Body of pancreas (tissue), 4 donors: ENCODE measurements at regions not wholly inside any gene's neighbourhood (a gene's known extent, or its start where the extent isn't known, plus 50 kb on each side); places are given as distances from the start of the nearest gene placed in this dataset.

Source experiments
- ATAC-seq: fragments of 150-250 bp; one replicate; pipeline ENCODE4 v1.9.1; 2016
- DNase-seq, 4 donors: peaks; one replicate each; pipeline ENCODE4 v3.0.0-alpha.2; 2019
- H3K27ac ChIP-seq, 4 donors: fragments of 200-600 bp; sonication (generic); 1 replicate in 3 of 4; 2 replicates in 1 of 4; pipeline versions ENCODE4 v1.5.1 to v1.6.1; 2016 to 2019; ENCODE audit warnings: mild to moderate bottlenecking in 1 of 4, mixed read lengths in 1 of 4, moderate library complexity in 1 of 4
- H3K27me3 ChIP-seq, 2 donors: fragments of 200-600 bp; sonication (generic); one replicate each; pipeline ENCODE4 v1.6.0; 2016; ENCODE audit warnings: mild to moderate bottlenecking in 1 of 2
- H3K36me3 ChIP-seq, 2 donors: fragments of 200-600 bp; sonication (generic); replicated peaks in 1 of 2; 2 replicates each; pipeline ENCODE4 v1.5.1; 2016; ENCODE audit warnings: low read depth in 2 of 2; ENCODE audit not compliant: insufficient read depth in 1 of 2
- H3K4me1 ChIP-seq: fragments of 200-600 bp; sonication (generic); one replicate; pipeline ENCODE4 v1.6.0; 2016
- H3K4me3 ChIP-seq, 2 donors: fragments of 200-600 bp; sonication (generic); 1 replicate in 1 of 2; 2 replicates in 1 of 2; pipeline ENCODE4 v1.5.1; 2016 to 2019
- H3K9me3 ChIP-seq, 3 donors: fragments of 200-600 bp; sonication (generic); 1 replicate in 2 of 3; 2 replicates in 1 of 3; pipeline ENCODE4 v1.5.1; 2016
- CTCF ChIP-seq, 7 experiments: fragments of 450-650 bp in 4 of 7; fragments of 200-600 bp in 3 of 7; sonication (generic) in 3 of 7; IDR thresholded peaks; one replicate each; pipeline ENCODE4 v1.5.1; 2016 to 2019; ENCODE audit warnings: antibody characterized with exemption in 7 of 7
- POLR2A ChIP-seq, 3 donors: fragments of 450-650 bp; IDR thresholded peaks; one replicate each; pipeline ENCODE4 v1.6.1; 2016; ENCODE audit warnings: antibody characterized with exemption in 3 of 3, mild to moderate bottlenecking in 2 of 3
- WGBS, 2 donors: methylation state at CpG; one replicate each; pipeline ENCODE4 v1.1.5; 2017; 5-methylcytosine and 5-hydroxymethylcytosine counted together
- intact Hi-C: fragments of 100-400 bp; cut with DNase I; formaldehyde crosslinking; loops from one replicate; pipeline ENCODE4 v1.15.1; 2023

GRCh38 chr5:3853362-3853761 is 257.7 kb downstream of the IRX1 start:
- H3K36me3 ChIP-seq, result no peaks in the 10 kb centered on the region
- no peak overlapping the region for H3K27ac ChIP-seq
- no peak overlapping the region for H3K4me3 ChIP-seq
- ATAC-seq (no peak), DNase-seq (no peak)
- no peaks in the 10 kb centered on the region for H3K4me1 ChIP-seq
- H3K27me3 ChIP-seq, result peaks cover 0 to 4% of the 10 kb centered on the region in 2 donors
- H3K9me3 ChIP-seq, result no peaks in the 10 kb centered on the region
- intact Hi-C loops, result no loop called here
- 60% methylated on average over 11 of the region's 11 CpGs for WGBS, 2 donors
- no peak for TF ChIP-seq POLR2A (IDR thresholded peaks at IDR 0.05)
- TF ChIP-seq CTCF (IDR thresholded peaks at IDR 0.05), result no peak

- Histone ChIP-seq H3K9me3 (no peaks in the 10 kb centered on the region), H3K36me3 (no peaks in the 10 kb centered on the region), H3K4me3 (no peak overlapping the region), H3K27me3 (peaks cover 0 to 4% of the 10 kb centered on the region in 2 donors), H3K4me1 (no peaks in the 10 kb centered on the region), H3K27ac (no peak overlapping the region)
- TF ChIP-seq POLR2A (IDR thresholded peaks at IDR 0.05) (no peak), CTCF (IDR thresholded peaks at IDR 0.05) (no peak)
- DNase-seq (no peak), ATAC-seq (no peak)
- intact Hi-C loops, result no loop called here
- WGBS, 2 donors, result 19 to 22% methylated on average over 27 to 29 of the region's 30 CpGs
Measured at GRCh38 chr5:3854188-3854821, 258.7 kb downstream of the IRX1 start.

- H3K27me3 ChIP-seq, result peaks cover 0 to 4% of the 10 kb centered on the region in 2 donors
- WGBS, 2 donors, result 71 to 85% methylated on average over 5 to 6 of the region's 6 CpGs
- intact Hi-C loops, result no loop called here
- no peaks in the 10 kb centered on the region for H3K9me3 ChIP-seq
- ATAC-seq, result no peak
- no peaks in the 10 kb centered on the region for H3K4me1 ChIP-seq
- H3K36me3 ChIP-seq, result no peaks in the 10 kb centered on the region
- TF ChIP-seq CTCF (IDR thresholded peaks at IDR 0.05), result no peak
- no peak for TF ChIP-seq POLR2A (IDR thresholded peaks at IDR 0.05)
- no peak overlapping the region for H3K4me3 ChIP-seq
- DNase-seq, result no peak
- no peak overlapping the region for H3K27ac ChIP-seq
Measured at GRCh38 chr5:3856036-3856435, 260.4 kb downstream of the IRX1 start.

GRCh38 chr5:3858524-3858923 is 262.9 kb downstream of the IRX1 start:
- H3K9me3 ChIP-seq, result no peaks in the 10 kb centered on the region
- no peaks in the 10 kb centered on the region for H3K36me3 ChIP-seq
- no peaks in the 10 kb centered on the region for H3K27me3 ChIP-seq
- no peak overlapping the region for H3K27ac ChIP-seq
- DNase-seq (no peak), ATAC-seq (no peak)
- TF ChIP-seq CTCF (IDR thresholded peaks at IDR 0.05) (no peak), POLR2A (IDR thresholded peaks at IDR 0.05) (no peak)
- intact Hi-C loops, result no loop called here
- 37 to 53% methylated on average over 4 of the region's 4 CpGs for WGBS, 2 donors
- H3K4me3 ChIP-seq, result no peak overlapping the region
- no peaks in the 10 kb centered on the region for H3K4me1 ChIP-seq

- no peaks in the 10 kb centered on the region for H3K9me3 ChIP-seq
- no peaks in the 10 kb centered on the region for H3K27me3 ChIP-seq
- intact Hi-C loops, result no loop called here
- no peak for TF ChIP-seq POLR2A (IDR thresholded peaks at IDR 0.05)
- TF ChIP-seq CTCF (IDR thresholded peaks at IDR 0.05), result no peak
- ATAC-seq (no peak), DNase-seq (no peak)
- no peak overlapping the region for H3K4me3 ChIP-seq
- no peaks in the 10 kb centered on the region for H3K36me3 ChIP-seq
- 52 to 61% methylated on average over 4 of the region's 4 CpGs for whole genome bisulfite sequencing, 2 donors
- no peaks in the 10 kb centered on the region for H3K4me1 ChIP-seq
- no peak overlapping the region for H3K27ac ChIP-seq
Measured at GRCh38 chr5:3862906-3863305, 267.3 kb downstream of the IRX1 start.
